GM21390 (cell line): ENCODE measurements at regions not wholly inside any gene's neighbourhood (a gene's known extent, or its start where the extent isn't known, plus 50 kb on each side); places are given as distances from the start of the nearest gene placed in this dataset.
"Not testable (repeated sequence)": the region's sequence is repeated elsewhere in the genome, so short reads cannot be mapped to it uniquely, and the experiment has no call there.

Experiments used
- ATAC-seq: cut with Tn5 transposase; IDR thresholded peaks from one replicate; pipeline ENCODE4 v1.9.1; 2021; ENCODE audit not compliant: unreplicated experiment

DNA sequence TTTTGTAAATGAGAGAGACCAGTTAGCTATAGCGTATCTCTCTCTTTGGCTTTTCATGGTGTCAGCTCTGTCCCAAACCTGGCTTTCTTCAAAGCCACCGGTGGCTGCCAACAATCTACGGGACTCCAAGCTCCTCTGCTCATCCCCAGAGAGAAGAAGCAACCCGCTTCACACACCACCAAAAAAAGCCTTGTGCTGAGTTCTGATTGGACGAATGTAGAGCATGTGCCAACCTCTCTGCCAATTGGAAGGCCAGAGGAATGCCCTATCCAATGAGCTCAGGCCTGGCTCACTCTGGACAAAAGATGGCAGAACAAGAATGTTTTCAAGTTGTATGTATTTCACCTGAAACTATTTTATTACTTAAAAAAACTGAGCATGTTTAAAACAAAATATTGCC is 202.4 kb downstream of the C16orf95 start:
- no peak for ATAC-seq

DNA sequence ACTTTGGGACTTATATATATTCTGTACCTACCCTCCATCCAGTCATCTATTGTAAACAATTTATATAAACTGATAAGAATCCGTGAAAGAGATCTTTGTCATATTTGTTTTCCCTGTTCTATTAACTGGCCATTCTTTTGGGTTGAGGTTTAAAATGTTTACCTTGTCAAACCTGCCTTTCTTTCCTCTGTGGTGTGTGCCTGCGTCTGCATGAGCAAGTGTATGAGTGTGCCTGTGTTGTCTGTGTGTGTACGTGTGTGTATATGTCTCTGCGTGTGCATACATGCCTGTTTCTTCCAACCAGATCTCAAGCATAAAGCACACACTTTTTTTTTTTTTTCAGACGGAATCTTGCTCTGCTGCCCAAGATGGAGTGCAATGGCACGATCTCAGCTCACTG is 201.5 kb downstream of the C16orf95 start:
- no peak for ATAC-seq

DNA sequence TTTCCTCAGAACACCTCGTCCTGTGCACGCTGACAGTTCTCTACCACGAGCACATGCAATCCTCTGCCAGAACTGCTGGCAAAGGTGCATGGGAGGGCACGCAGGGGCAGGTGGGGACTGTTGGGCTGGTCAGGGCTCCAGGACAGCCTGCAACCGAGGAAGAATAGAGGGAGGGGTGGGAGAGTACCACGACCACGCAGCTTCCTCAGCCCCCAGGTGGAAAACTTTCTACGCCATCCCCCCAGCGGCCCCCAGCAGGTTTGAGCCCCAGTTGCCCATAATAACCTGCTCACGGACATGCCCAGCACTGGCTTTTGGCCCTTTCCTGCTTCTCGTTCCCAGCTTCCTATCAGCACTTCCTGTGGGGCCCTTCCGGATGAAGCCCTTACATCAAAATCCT is 199.3 kb downstream of the C16orf95 start:
- no peak for ATAC-seq

DNA sequence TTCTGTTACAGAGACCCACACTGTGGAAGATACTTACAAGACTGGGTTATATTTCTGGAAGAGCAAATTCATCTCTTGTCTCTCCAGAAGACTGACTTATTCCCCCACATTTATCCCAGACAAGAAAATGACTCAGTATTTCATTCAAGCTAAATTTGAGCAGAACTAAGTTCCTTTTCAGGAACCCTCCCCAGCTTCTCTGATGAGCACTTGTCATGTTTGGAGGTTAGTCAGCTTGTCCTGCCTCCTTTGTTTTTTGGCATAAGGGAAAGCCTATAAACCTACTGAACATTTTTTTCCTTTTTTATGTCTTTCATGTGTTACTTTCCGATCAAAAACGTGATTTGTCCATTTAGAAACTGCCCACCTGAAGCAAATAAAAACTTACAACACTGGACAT is 198.0 kb downstream of the C16orf95 start:
- no peak for ATAC-seq

DNA sequence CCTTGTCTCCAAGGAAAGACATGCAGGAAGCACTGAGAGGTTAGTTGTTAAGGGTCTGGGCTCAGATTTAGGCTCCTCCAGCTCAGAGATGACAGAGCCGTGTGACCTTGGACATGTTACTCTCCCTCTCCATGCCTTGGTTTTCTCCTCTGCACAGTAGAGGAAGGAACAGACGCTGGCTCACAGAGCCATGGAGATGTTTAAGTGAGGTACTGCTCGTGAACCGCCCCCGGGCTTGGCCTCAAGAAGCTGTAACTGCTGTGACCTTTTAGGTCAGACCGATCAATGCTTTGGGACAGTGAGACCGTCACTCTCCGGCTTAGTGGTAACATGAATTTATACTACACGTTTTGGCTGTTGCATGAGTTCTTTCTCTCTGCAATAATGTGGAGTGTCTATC is 197.4 kb downstream of the C16orf95 start:
- ATAC-seq, result no peak

DNA sequence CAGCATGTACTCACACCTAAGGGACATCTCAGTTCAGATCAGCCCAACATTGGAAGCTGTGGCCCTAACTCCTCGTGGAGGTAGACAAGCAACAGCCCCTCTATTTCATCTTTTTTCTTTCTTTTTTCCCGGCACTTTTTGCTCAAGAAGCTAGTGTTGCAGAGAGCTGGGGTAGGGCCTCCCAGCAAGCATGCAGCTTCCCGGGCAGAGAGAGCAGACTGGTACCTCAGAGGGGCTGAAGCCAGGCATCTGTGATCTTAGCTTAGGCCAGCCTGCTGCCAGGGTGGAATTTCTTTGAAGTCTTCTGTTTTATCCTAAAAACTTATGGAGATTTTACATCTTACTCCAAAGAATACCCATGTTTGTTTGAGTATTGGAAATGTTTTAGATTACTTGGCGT is 195.4 kb downstream of the C16orf95 start:
- ATAC-seq, result no peak

DNA sequence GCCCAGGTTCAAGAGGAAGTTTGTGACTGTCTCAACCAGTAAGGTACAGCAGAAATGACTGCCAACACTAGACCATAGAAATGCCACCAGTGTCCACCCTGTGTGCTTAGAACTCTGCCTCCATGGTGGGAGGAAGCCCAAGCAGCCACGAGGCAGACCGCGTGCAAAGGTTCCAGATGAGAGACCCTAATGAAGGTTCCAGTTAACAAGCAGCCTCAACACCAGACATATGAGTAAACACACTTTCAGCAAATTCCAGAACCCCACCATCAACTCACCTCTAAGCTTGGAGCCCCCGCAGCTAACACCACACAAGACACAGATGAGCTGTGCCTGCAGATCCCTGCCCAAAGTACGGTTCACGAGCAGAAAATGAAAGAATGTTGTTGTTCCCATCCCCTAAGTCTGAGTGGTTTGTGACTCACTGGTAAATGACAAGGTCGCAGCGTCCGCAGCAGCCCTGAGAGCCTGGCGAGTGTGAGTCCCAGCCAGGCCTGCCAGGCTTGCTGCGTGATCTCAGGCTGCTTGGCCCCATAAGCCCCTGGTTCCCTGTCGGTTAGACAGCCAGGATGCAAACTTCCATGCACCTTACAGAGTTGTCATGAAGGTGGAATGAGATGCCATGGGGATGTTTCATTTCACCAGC is 193.7 kb downstream of the C16orf95 start:
- no peak for ATAC-seq

DNA sequence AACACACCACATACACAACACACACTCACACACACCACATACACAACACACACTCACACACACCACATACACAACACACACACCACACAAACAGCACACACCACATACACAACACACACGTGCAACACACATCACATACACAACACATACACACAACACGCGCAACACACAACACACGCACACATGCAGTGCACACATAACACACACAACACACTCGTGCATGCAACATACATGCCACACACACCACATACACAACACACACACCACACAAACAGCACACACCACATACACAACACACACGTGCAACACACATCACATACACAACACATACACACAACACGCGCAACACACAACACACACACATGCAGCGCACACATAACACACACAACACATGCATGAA is 192.8 kb downstream of the C16orf95 start:
- ATAC-seq, result not testable (repeated sequence)

DNA sequence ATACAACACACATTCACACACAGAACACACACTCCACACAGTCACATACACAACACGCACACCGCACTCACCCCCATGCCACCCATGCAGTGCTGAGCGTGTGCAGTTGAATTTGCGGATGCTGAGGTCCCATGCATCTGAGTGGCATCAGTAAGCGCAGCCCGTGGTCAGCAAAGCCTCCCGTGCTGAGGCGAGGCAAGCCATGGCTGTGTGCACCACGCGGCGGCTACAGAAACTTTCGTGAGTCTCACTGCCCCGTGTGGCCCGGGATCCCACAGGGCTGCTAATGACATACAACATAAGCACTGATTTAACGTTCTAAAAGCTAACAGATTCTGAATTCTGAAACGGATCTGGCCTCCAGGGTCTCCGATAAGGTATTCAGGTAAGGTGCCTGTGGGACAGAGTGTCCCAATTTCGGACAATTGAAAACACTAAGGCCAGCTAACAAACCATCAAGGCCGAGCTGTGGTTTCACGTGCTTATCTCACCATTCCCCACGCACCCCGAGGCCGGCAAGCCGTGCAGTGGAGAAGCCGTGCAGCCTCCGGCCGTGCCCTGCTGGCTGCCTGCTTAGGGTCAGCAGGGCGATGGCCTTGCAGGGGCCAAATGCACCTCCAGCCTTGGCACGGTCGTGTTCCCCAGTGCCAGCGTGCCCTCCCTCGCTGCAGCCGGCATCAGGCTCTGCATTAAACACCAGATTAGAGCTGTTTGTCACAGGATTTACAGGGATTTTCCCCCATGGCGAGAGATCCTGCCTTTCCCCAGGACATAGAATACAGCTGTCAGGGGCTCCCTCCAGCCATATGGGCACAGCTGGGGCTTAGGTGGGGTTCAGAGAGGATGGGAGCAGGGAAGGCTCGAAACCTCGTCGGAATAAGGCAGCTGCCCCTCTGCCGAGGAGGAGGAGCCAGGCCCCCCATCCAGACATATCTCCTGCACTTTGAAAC is 191.7 kb downstream of the C16orf95 start:
- ATAC-seq, result no peak

DNA sequence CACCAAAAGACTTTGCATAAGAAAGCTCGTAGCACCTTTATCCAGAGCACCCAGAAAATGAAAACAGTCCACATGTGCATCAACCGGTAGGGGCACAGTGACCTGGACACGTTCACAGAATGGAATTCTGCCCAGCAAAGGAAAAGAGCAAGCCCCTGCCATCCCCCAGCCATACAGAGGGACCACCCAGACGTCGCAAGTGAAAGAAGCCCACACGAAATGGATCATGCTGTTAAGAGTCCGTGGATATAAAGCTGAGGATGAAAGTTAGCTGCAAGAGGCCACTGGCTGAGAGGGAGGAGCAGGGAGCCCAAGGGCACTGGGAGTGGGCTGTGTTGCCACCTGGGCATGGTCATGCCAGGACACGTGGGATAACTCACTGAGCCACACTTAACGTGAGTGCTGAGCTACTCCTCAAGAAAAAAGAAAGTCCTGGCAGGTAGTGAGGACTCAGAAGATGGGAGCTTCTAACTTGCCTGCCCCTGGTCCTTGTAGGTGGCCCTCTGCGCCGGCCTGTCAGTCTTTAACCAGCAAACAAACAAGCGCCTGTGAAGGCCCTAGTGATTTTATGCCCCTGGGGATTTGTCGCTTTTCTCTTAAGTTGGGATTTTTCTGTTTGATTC is 190.7 kb downstream of the C16orf95 start:
- no peak for ATAC-seq

DNA sequence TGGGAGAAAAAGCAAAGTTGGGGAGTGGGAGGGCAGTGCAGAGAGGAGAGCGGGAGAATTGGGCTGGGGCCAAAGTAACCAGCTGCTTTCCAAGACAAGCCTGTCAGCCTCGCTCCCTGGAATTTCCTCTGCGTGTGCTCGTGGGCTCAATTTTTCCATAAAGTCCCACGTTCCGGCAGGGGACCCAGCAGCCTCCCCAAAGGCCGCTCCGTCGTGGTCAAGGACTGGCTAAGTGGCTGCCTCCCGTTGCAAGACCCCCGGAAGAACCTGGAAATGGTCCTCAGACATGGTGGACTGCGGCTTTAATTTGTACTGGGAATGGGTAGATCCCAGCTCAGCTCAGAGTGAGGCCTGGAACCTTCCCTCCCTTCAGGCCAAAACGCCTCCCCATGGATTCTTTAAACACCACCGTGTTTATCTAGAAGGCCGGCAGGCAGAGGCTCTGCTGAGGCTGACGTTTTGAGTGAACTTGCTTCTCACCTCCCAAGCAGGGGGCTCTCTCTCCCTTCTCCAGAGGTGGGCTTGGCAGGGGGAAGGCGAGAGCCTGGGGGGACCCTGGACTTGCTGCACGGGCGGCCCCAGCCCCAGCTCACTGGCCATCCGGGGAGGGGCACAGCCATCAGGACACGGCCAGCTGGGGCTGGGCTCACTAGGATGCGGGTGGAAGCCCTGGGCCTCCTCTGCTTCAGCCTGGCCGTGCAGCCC is 190.0 kb downstream of the C16orf95 start:
- ATAC-seq, result no peak

DNA sequence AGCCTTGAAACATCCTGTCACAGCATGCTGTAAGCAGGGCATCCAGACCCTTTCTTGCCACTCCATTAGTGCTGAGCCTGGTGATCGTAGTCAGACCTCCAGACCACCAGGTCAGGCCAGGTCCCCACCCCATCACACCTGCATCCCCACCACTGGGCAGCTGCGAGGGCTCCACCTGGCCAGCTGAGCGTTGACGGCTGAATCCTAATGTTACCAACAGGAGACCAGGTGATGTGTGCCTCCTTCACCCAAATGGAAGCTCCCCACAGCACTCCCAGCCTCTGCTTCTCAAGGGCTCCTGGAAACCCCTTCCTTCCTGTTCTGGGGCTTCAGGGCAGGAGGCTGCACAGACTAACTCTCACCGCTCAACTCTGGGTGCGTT is 189.4 kb downstream of the C16orf95 start:
- no peak for ATAC-seq

DNA sequence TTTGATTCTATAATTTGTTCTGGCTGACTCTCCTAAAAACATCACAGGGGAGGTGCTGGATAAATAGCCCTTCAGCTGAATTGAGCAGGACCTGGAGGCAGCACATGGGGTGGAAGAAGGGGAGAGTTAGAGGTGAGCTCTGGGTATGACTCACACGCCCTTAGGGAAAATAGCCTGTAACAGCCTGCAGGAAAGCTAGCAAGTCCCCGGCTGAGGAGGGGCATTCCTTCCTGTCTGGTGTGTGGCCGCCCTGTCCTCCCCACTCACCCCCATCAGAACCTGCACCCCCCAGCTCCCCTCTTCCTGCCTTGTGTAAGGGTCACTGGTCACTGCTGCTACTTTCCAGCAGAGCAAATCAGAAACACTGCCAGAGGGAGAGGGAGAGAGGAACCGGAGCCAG is 187.4 kb downstream of the C16orf95 start:
- no peak for ATAC-seq

DNA sequence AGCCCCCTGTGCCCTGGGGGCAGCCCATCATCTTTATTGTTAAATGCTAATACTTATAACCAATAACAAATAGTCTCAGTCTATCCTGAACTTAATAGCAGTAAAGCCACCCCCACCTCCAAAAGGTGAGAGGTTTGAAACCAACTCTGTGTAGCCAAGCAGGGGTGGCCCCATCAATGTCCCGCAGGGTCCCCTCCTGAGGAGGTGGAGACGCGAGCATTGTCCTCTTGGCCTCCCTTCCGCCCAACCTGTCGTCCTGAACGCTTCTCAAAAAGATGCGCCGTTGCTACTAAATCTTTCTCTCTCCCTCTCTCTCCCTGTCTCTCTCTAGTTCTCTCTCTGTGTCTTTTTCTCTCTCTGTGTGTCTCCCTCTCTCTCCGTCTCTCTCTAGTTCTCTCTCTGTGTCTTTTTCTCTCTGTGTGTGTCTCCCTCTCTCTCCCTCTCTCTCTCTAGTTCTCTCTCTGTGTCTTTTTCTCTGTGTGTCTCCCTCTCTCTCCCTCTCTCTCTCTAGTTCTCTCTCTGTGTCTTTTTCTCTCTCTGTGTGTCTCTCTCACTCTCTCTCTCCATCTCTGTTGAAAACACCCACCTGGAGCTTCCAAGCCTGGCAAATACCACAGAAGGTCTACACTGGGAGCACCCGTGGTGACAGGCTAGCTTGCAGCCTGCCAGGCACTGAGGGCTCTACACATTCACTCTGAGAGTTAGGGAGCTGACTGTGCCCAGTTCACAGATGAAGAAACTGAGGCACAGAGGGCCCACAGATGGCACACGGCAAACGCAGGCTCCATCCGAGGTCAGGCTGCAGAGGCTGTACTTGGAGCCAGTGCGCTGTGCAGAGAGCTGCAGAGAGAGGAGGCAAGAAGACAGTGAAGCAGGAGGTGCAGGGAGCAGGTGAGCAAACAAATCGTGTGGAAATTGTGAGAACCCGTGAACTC is 185.9 kb downstream of the C16orf95 start:
- no peak for ATAC-seq

DNA sequence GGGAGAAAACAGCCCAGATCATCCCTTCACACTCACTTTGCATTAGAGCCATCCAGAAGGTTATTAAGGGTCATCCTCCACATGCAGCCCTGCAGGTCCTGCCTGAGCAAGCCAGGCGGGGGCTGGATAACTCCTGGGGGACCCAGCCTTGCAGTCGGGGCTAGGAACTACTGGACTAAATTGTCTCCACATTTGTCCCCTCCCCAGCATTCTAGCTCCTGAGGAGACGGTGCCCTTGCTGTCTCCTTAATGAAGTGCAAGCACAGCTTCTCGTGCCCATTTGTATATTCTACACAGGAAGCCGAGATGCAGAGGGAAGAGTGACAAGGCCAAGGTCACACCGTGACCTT is 185.2 kb downstream of the C16orf95 start:
- no peak for ATAC-seq

DNA sequence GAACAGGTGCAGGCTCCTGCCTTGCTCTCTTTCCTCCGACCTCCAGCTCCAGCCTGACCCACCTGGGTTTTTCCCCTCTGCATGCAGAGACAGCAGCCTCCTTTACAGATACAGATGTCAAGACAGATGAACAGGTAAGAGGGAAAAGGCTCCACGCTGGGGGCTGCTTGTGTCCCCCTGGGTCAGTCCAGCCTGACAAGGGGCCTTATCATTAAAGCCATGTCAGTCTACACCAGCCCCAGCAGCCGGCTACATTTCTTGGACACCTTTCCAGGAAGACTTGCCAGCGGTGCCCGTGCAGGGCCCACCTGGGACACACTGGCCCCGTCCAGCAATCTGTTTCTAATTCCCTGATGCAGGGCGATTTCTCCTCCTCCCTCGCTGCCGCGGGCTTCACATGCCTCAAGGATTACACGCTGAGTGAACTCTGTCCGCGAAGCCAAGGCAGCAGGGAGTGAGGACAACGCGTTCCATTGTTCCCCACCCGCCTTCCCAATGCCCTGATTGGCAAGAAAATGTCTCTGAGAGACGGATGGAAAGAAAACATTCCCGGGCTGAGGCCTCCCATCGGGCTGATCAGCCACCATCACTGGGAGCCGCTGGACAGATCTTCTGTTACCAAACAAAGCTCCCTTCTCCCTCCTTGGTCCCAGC is 184.7 kb downstream of the C16orf95 start:
- ATAC-seq, result no peak

DNA sequence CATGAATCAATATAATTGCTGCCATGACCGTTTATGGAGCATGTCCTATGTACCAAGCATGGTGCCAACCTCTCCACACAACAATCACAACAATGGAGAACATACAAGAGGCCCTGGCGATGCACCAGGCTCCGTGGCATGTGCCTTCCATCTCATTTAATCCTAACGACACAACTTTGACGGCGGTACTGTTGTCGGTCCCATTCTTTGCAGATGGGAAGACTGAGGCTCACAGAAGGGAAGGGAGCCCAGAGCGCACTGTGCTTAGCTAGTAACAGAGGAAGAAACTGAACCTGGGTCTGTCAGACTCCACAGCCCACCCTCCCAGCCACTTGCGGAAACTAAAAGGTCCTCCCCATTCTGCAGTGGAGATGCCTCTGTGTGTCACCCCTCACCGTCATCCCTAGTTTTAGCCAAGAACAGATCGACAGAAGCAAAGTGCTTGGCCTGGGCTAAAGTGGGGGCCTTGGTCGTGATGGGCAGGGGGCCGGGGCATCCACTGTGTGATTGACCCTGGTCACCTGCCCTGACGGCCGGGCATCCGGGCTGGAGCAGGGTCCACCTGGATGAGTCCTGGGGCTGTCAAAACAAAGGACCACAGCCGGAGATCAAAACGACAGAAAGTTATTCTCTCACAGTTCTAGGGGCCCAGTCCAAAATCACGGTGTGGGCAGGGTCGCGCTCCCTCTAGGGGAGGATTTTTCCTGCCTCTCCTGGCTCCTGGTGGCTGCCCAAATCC is 183.9 kb downstream of the C16orf95 start:
- no peak for ATAC-seq

DNA sequence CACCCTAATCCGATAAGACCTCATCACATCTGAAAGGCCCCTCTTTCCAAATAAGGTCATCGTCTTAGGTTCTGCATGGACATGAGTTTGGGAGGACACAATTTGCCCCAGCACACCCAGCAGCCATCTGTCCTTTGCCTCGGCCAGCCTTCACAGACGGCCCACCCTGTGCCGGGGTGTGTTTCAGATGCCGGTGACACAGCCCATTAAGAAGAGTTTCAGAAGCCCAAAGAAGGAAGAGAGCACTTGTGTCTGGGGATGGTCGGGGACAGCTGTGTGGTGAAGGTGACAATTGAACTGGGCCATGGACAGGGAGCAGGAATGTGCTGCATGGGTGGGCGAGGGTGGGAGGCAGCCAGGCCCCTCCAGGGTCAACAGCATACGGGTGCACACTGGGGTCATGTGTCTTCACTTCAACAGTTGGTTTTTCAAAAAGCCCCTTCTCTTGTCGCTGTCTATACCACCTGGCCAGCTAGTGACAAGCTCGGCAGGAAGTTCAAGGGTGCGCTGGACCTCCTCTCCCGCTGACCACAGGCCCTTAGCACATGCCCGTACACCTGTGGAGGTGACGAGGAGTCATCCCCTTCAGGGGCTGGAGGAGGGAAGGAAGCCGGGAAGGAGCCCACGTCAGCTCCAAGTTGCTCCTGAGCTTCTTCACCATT is 183.1 kb downstream of the C16orf95 start:
- ATAC-seq, result no peak

DNA sequence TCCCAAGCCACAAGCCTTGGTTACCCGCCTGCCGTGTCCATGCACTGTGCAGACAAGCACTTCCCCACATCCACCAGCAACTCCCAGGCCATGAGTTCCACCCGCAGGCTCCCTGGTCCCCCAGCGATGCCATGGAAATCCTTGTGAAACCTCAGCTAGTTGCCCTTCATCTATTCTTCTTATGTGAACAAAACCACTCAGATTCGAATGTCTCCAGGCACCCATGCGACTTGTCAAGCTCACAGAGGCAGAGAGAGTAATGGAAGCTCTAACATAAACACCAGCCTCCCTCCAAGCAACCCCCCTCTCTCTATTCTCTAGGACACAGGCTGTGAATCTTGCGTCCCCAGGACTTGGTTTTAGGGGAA is 182.6 kb downstream of the C16orf95 start:
- ATAC-seq, result no peak
